Left kidney (tissue), 1 donor: ENCODE measurements at regions not wholly inside any gene's neighbourhood (a gene's known extent, or its start where the extent isn't known, plus 50 kb on each side); places are given as distances from the start of the nearest gene placed in this dataset.
"Not testable (repeated sequence)": the region's sequence is repeated elsewhere in the genome, so short reads cannot be mapped to it uniquely, and the experiment has no call there.

Source experiments
- DNase-seq: peaks from one replicate; pipeline ENCODE4 v3.0.0-alpha.2; 2013

DNA sequence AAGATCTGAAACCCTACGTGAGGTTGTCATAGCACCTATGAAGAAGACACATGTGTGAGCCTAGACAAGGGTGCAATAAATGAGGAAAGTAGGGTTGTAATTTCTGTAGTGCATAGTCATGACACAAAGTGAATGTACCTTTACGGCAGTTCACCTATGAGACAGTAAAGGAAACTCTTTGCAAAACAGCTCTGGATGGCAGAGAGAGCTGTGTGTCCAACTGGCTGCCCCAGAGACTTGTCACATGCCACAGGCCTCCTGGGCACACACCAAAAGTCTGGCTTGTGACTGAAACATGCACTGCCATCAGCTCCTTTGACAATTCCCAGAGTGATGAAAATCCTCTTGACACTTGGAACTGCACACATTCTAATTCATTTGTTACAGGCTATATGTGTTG lies 90.7 kb upstream of the NAMPT start:
- no peak for DNase-seq

- DNase-seq, result no peak
These were observed 89.7 kb upstream of the NAMPT start for GRCh38 chr7:106374437-106374836.

GRCh38 chr7:106372595-106373318 lies 88.0 kb upstream of the NAMPT start:
- DNase-seq, result no peak

- no peak for DNase-seq
These were observed 87.3 kb upstream of the NAMPT start for GRCh38 chr7:106372126-106372525.

GRCh38 chr7:106371629-106372028 lies 86.8 kb upstream of the NAMPT start:
- no peak for DNase-seq

DNA sequence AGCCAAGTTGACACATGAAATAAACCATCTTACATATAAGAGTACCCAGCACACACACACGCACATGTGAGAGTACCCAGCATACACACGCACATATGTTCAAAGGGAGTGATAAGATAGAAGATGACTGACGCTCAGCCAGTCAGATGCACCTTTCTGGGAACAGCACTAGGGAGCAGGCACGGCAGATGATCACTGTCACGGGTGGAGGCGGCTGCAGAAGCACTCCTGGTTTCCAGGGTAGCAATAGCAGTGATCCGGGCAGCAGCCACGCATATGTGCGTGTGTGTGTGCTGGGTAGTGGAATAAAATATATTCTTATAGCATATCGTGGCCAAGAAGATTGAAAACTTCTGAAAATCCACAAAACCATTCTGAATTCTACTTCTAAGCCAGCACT lies 85.8 kb upstream of the NAMPT start:
- no peak for DNase-seq

GRCh38 chr7:106369816-106370215 lies 85.0 kb upstream of the NAMPT start:
- no peak for DNase-seq

DNA sequence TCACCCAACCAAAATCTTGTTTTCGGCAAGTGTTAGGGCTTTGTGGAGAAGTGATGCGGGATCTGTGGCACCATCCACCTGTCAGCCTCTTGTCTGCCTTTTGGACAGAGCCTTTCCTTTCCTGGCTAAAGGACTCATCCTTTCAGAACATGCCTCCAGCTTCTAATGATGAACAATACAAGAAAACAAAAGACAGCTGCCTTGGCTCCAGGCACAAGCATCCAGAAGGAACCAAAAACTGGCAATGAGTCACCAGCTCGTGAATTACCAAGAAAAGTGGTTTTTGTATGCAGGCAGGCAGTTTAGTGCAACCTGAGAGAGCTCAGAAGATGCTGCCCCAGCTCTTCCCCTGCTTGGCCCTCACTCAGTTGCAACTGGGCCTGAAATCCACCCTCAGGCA lies 84.6 kb upstream of the NAMPT start:
- no peak for DNase-seq

DNA sequence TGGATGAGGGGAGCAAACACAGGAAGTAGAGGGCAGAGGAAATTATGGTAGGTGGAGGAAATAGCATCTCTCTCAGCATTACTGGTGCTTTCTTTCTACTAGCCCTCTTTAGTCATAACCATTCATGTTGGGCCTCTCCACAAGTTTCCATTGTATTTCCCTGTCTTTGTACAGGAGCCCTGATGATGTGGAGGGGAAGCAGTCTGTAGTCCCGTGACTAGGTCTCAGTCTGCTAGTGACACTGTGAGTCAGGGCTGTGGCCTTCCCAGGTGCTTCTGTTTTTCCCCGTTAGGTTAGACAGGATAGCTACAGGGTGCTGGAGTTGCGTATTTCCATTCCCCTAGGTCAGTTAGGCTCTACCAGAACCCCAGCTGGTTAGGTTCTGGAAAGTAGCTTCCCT lies 82.9 kb upstream of the NAMPT start:
- DNase-seq, result no peak

DNA sequence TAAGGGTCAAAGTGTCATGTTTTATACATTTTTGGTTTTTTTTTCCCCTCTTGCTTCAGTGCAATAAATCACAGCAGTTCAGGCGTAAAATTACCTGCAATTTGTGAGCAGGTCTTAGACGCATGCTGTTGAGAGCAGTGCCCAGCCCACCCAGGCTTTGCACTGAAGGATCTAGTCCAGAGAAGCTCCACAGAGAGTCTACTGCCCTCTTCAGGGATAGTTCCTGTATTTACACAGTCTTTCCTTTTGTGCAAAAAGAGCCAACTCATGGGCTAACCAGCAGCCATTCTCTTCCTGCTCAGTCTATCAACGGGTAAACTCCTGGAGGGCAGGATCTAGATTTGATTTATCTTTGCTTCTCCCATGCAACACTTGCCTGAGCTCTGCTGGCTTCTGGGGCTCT lies 82.2 kb upstream of the NAMPT start:
- no peak for DNase-seq

- no peak for DNase-seq
These were observed 80.6 kb upstream of the NAMPT start for GRCh38 chr7:106365252-106366005.

DNA sequence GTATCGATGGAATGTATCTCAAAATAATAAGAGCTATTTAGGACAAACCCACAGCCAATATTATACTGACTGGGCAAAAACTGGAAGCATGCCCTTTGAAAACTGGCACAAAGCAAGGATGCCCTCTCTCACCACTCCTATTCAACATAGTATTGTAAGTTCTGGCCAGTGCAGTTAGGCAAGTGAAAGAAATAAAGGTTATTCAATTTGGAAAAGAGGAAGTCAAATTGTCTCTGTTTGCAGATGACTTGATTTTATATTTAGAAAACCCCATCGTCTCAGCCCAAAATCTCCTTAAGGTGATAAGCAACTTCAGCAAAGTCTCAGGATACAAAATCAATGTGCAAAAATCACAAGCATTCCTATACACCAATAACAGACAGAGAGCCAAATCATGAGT lies 77.7 kb upstream of the NAMPT start:
- DNase-seq, result not testable (repeated sequence)

GRCh38 chr7:106358103-106358663 lies 73.4 kb upstream of the NAMPT start:
- DNase-seq, result no peak

GRCh38 chr7:106357675-106358074 lies 72.9 kb upstream of the NAMPT start:
- no peak for DNase-seq

DNA sequence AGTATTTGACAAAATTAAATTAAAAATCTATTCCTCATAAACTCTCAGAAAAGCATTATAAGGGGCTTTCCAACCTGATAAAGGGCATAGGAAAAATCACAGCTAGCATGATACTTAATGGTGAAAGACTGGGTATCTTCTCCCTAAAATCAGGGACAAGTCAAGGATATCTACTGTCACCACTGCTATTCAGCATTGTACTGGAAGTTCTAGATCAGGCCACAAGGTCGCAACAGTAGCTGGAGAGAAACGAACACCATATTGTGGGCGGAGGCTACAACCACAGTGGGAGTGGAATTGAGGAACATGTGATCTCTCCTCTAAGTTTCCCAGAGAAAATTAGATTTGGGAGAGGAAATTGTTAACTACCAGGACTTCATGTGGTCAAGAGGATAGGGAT lies 70.0 kb upstream of the NAMPT start:
- DNase-seq, result no peak

DNA sequence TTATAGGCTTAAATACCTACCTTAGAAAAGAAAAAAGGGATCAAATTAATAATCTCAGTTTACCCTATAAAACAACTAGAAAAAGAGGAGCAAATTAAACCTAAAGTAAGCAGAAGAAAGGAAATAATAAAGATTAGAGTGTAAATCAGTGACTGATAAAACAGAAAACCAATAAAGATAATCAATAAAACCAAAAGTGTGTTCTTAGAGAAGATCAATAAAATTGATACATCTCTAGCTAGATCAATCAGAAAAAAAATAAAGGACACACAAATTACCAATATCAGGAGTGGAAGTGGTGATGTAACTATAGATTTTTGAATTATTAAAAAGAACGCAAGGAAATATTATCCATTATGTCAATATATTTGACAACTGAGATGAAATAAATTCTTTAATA lies 69.2 kb upstream of the NAMPT start:
- DNase-seq, result no peak

- DNase-seq, result no peak
These were observed 63.4 kb upstream of the NAMPT start for GRCh38 chr7:106348231-106348630.

DNA sequence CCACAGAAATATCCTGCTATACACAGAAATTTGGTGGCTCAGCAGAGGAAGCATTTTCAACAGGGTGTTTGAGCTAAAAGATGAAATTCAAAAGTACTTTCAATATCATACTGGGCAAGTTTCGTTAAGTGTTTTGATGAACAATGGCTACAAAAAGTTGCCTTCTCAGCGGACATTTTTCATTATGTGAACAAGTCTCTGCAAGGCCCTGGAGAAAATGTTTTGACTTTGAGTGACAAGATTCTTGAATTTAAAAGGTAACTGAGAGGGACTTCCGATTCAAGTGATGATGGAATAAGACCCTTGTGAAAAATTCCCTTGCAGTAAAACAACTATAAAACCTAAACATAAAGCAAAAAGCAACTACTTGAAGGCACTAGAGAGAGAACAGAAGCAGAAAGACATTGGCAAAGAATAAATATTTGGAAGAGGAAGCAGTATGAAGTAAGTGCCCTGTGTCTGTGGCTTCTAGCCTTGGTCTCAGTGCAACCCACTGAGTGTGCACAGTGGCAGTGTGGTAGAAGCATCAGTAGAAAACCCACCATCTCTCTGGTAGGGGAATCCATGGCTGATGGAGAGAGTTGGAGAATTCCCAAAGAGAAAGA lies 62.5 kb upstream of the NAMPT start:
- no peak for DNase-seq

DNA sequence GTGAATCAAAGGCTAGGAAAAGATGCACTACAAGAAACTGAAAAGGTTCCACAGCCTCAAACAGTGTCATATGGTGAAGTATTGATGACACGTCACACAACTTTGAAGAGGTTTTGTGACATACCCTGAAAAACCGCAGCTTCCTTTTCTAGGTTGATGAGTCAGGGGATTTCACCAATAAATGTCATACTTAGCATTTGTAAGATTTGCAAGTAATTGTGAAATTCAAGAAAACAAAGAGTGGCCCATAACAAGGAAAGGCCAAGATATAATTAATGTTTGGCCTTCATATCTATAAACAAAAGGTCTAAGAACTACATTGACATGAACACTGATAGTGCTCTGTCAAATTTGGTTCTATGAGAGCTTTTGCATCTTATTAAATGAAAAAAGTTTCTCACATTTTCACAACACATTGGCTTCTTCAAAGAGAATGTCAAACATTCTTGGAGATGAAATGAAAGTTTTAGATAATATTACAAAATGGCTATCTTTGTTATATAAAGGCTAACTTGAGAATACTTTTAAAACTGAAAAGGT lies 62.0 kb upstream of the NAMPT start:
- DNase-seq, result no peak

GRCh38 chr7:106346167-106346677 lies 61.4 kb upstream of the NAMPT start:
- DNase-seq, result no peak

DNA sequence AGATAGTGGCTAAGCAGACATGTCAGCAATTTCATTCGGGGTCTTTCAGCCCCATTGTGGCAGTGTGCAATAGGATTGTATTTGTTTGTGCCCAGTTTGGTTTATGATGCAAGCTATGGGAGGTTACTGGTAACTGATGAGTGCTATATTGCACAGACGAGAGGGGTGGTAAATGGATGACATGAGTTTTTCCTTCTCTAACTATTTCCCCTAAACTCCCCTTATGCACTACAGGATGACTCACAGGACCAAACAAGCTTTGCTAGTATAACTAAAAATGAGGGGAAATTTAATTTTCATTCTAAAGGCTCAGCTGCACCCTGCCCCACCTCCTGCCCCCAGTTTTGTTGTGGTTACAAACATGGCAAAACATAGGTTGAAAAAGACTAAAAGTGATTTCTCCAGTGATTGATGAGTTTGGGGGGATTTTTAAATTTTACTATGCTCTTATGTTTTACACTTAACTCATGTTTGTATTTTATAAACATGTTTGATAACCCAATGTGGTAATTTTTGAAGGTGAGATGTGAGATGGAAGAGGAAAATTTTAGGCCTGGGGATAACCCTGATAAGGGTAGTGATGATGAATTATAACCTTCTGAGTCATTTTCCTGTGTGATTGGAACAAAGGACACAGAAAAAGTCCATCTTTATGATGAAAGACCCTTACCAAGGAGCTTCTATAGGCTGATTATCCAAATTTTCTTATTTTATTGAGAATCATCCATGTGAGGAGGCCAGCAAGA lies 60.8 kb upstream of the NAMPT start:
- DNase-seq, result no peak

- DNase-seq, result no peak
These were observed 60.1 kb upstream of the NAMPT start for GRCh38 chr7:106344861-106345260.
